AG04449 (cell line): ENCODE measurements at regions not wholly inside any gene's neighbourhood (a gene's known extent, or its start where the extent isn't known, plus 50 kb on each side); places are given as distances from the start of the nearest gene placed in this dataset.

Source experiments
- CTCF ChIA-PET: fragments of 350-600 bp; formaldehyde crosslinking; extraction: SDS; loops from one replicate; lab custom pipeline; 2021; ENCODE audit warnings: antibody characterized with exemption; lab: Yijun Ruan, JAX
- POLR2A ChIA-PET: fragments of 400-600, 350-600 bp; formaldehyde crosslinking; extraction: SDS; loops from one replicate; lab custom pipeline; 2020; ENCODE audit warnings: antibody characterized with exemption, inconsistent platforms; lab: Yijun Ruan, JAX
- DNase-seq: peaks from one replicate; pipeline ENCODE4 v3.0.0-alpha.2; 2010; ENCODE audit warnings: low read depth, low spot score
- H3K4me3 ChIP-seq: 2 replicates; pipeline ENCODE4 v1.5.1; 2011; ENCODE audit warnings: low read depth, mild to moderate bottlenecking, control low read depth, low read length
- CTCF ChIP-seq: IDR thresholded peaks from one replicate; pipeline ENCODE4 v1.5.1; 2011; ENCODE audit warnings: mild to moderate bottlenecking, moderate library complexity, low read length, control low read depth, inconsistent platforms; ENCODE audit not compliant: insufficient read depth; ENCODE audit errors: missing control alignments

GRCh38 chr9:32869404-32869803 lies 86.1 kb downstream of the TMEM215 start:
- CTCF ChIA-PET, result no interaction called here
- POLR2A ChIA-PET, result no interaction called here
- DNase-seq, result no peak
- TF ChIP-seq CTCF, result no peak
- H3K4me3 ChIP-seq, result no peak overlapping the region

- ChIA-PET POLR2A (no interaction called here), CTCF (interaction anchor here (0.9 kb wide), 1 partner anchor 8 kb away, joined by 3 read pairs; no protein-coding TSS in a partner anchor)
- no peak for DNase-seq
- TF ChIP-seq CTCF, result no peak
- no peak overlapping the region for H3K4me3 ChIP-seq
These were observed 89.8 kb downstream of the TMEM215 start for GRCh38 chr9:32873131-32873530.

GRCh38 chr9:32873553-32873952 lies 90.2 kb downstream of the TMEM215 start:
- TF ChIP-seq CTCF, result no peak
- H3K4me3 ChIP-seq, result no peak overlapping the region
- CTCF ChIA-PET, result no interaction called here
- DNase-seq, result no peak
- POLR2A ChIA-PET, result no interaction called here

GRCh38 chr9:32875242-32875641 lies 91.9 kb downstream of the TMEM215 start:
- no peak for TF ChIP-seq CTCF
- POLR2A ChIA-PET, result no interaction called here
- no peak overlapping the region for H3K4me3 ChIP-seq
- DNase-seq, result no peak
- CTCF ChIA-PET, result interaction anchor here (0.9 kb wide), 1 partner anchor 294 kb away, joined by 3 read pairs; no protein-coding TSS in a partner anchor

DNA sequence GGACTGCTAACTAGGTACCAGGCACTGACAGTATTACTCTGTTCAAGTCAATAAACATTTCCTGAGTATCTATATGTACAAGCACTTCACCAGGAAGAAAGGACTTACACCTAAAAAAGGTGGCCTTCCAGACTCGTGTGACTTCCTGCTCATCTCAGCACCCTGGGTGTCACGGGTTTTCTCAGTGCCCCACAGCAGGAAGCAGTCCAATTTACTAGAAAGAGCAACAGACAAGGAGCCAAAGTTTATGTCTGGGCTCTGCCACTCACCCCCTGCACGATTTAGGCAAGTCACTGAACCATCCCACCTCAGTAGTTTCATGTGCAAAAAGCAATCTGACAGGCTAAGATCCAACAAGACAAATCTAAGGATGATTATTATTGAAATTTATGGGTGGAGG lies 92.4 kb downstream of the TMEM215 start:
- CTCF ChIA-PET, result interaction anchor here (0.9 kb wide), 1 partner anchor 295 kb away, joined by 3 read pairs; no protein-coding TSS in a partner anchor
- no peak for DNase-seq
- POLR2A ChIA-PET, result no interaction called here
- no peak overlapping the region for H3K4me3 ChIP-seq
- TF ChIP-seq CTCF, result no peak

- no peak for DNase-seq
- POLR2A ChIA-PET, result no interaction called here
- H3K4me3 ChIP-seq, result no peak overlapping the region
- CTCF ChIA-PET, result no interaction called here
- TF ChIP-seq CTCF, result no peak
These were observed 93.8 kb downstream of the TMEM215 start for GRCh38 chr9:32877103-32877502.
